ENCODE measurements at regions not wholly inside any gene's neighbourhood (a gene's known extent, or its start where the extent isn't known, plus 50 kb on each side); places are given as distances from the start of the nearest gene placed in this dataset.

DNA sequence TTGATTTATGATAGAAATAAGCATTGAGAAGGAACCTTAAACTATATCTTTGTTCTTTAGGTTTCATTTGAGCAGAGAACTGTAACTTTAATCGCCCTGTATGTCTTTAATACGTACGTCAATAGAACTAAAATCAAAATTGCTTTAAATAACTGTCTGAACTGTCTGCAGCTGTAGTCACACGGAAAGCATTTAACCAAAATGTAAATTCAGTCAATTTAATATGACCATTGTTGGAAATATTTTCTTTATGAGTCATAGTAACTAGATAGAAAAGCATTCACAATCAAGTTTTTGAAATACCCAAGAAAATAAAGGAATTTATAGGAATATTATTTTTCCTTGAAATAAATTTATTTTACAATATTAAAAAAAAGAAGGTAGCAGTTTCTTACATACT is 157.1 kb upstream of the CDH6 start:
- ATAC-seq: no peak
- no peak for TF ChIP-seq POLR2A (IDR thresholded peaks at IDR 0.05)
- TF ChIP-seq, protein P1, sequence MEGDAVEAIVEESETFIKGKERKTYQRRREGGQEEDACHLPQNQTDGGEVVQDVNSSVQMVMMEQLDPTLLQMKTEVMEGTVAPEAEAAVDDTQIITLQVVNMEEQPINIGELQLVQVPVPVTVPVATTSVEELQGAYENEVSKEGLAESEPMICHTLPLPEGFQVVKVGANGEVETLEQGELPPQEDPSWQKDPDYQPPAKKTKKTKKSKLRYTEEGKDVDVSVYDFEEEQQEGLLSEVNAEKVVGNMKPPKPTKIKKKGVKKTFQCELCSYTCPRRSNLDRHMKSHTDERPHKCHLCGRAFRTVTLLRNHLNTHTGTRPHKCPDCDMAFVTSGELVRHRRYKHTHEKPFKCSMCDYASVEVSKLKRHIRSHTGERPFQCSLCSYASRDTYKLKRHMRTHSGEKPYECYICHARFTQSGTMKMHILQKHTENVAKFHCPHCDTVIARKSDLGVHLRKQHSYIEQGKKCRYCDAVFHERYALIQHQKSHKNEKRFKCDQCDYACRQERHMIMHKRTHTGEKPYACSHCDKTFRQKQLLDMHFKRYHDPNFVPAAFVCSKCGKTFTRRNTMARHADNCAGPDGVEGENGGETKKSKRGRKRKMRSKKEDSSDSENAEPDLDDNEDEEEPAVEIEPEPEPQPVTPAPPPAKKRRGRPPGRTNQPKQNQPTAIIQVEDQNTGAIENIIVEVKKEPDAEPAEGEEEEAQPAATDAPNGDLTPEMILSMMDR (IDR thresholded peaks at IDR 0.05): no peak
- no peaks in the 10 kb centered on the region for H3K36me3 ChIP-seq (replicated peaks in 1 of 2; ENCODE audit: insufficient read depth in 1 of 2, low read depth in 2 of 2)
- intact Hi-C loops (cut with DNase I): no loop called here
- no peaks in the 10 kb centered on the region for H3K4me1 ChIP-seq
- 25 to 42% methylated on average over 4 of the region's 4 CpGs for whole genome bisulfite sequencing, 2 donors
- H3K4me3 ChIP-seq: no peak overlapping the region
- H3K9me3 ChIP-seq: peaks cover 0 to 4% (median 0%) of the 10 kb centered on the region in 3 donors
- H3K27ac ChIP-seq: no peak overlapping the region
- no peak for DNase-seq
- no peaks in the 10 kb centered on the region for H3K27me3 ChIP-seq

DNA sequence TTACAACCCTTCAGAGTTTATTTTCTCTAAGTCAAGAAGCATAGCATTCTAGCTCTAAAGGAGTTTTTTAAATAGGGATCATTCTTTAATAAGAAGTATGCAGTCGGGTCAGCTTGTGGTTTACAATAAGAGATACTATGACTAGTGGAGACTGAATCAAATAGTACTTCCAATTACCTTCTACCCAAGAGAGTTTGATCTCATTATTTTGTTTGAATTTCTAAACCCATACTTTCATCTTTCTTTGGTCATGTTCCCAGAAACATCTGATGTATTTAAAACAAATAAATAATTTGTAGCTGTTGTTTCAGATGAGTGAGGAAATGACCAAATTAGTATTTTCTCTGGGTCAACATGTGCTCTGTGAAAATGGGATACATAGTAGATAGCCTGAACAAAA is 160.2 kb upstream of the CDH6 start:
- no peaks in the 10 kb centered on the region for H3K9me3 ChIP-seq
- intact Hi-C loops (cut with DNase I): no loop called here
- no peaks in the 10 kb centered on the region for H3K4me1 ChIP-seq
- H3K27ac ChIP-seq: no peak overlapping the region
- H3K36me3 ChIP-seq (replicated peaks in 1 of 2; ENCODE audit: insufficient read depth in 1 of 2, low read depth in 2 of 2): no peaks in the 10 kb centered on the region
- H3K27me3 ChIP-seq: no peaks in the 10 kb centered on the region
- no peak for DNase-seq
- ATAC-seq: no peak
- no peak overlapping the region for H3K4me3 ChIP-seq
- TF ChIP-seq POLR2A (IDR thresholded peaks at IDR 0.05): no peak
- TF ChIP-seq, protein P1 (IDR thresholded peaks at IDR 0.05): no peak
- 36 to 50% methylated on average over 1 of the region's 1 CpG for WGBS, 2 donors

DNA sequence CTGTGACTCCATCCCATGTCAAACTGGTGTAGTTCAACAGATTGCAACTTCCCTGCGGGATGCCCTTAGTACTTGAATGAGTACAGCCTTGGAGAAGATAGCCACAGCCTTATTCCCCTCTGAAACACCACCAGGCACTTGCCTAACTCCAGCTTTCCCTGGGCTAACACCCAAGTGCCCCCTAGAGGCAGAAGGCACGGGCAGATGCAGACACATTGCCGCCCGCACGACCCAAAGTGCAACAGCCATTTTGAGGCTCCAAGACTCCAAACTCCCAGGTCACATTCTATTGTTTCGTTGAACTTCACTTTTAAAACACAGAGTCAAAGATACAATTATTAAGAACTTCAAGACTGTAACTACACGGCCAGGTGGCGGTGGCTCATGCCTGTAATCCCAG is 163.6 kb upstream of the CDH6 start:
- Histone ChIP-seq H3K27ac (no peak overlapping the region), H3K27me3 (no peaks in the 10 kb centered on the region), H3K4me3 (no peak overlapping the region), H3K9me3 (no peaks in the 10 kb centered on the region), H3K4me1 (no peaks in the 10 kb centered on the region), H3K36me3 (replicated peaks in 1 of 2; ENCODE audit: insufficient read depth in 1 of 2, low read depth in 2 of 2) (no peaks in the 10 kb centered on the region)
- intact Hi-C loops (cut with DNase I): no loop called here
- 75 to 77% methylated on average over 8 of the region's 8 CpGs for WGBS, 2 donors
- ATAC-seq: no peak
- TF ChIP-seq, protein P1 (IDR thresholded peaks at IDR 0.05): no peak
- no peak for TF ChIP-seq POLR2A (IDR thresholded peaks at IDR 0.05)
- no peak for DNase-seq

DNA sequence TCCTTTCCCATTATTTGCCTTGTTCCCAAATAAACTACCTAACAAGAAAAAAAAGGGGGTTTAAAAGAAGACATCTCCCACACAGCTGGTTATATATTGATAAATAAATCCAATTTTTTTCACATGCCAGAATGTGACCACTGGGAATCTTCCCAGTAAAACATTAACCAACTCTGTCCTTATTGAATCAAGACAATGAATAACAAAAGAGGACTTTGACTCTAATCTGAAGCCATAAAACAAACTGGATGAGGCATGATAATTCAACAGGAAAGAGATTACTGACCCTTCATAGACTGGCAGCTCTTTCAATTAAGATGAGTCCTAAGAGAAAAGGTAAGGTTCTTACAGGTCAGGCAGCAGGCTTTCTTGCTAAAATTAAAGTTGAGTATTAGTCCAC is 165.8 kb upstream of the CDH6 start:
- ATAC-seq (no peak), DNase-seq (no peak)
- H3K4me1 ChIP-seq: no peaks in the 10 kb centered on the region
- TF ChIP-seq, protein P1 (IDR thresholded peaks at IDR 0.05): no peak
- TF ChIP-seq POLR2A (IDR thresholded peaks at IDR 0.05): no peak
- no peak overlapping the region for H3K4me3 ChIP-seq
- no peak overlapping the region for H3K27ac ChIP-seq
- no peaks in the 10 kb centered on the region for H3K36me3 ChIP-seq (replicated peaks in 1 of 2; ENCODE audit: insufficient read depth in 1 of 2, low read depth in 2 of 2)
- intact Hi-C loops (cut with DNase I): no loop called here
- H3K9me3 ChIP-seq: no peaks in the 10 kb centered on the region
- no peaks in the 10 kb centered on the region for H3K27me3 ChIP-seq

DNA sequence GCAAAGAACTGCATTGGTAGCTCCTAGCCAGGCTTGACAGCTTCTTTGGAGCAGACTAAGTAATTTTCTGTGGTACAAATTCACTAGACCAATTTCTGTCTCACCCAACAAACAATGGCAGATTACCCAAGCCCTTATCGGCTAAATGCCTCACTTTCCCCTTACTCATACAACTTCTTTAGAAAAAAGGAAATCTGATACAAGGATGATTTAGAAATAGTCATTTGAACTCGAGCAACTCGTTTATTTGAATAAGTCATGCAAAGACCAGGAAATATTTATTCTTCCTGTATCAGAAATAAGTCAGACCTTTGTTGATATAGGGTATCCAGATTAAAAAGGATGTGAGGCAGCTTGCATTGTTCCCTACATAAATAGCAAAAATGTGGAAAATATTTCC is 170.4 kb upstream of the CDH6 start:
- no peaks in the 10 kb centered on the region for H3K4me1 ChIP-seq
- no peaks in the 10 kb centered on the region for H3K9me3 ChIP-seq
- H3K36me3 ChIP-seq (replicated peaks in 1 of 2; ENCODE audit: insufficient read depth in 1 of 2, low read depth in 2 of 2): no peaks in the 10 kb centered on the region
- ATAC-seq: no peak
- TF ChIP-seq POLR2A (IDR thresholded peaks at IDR 0.05): no peak
- TF ChIP-seq, protein P1 (IDR thresholded peaks at IDR 0.05): no peak
- no peaks in the 10 kb centered on the region for H3K27me3 ChIP-seq
- intact Hi-C loops (cut with DNase I): no loop called here
- WGBS, 2 donors: 17 to 28% methylated on average over 3 of the region's 3 CpGs
- H3K4me3 ChIP-seq: no peak overlapping the region
- peak overlapping the region in 1 of 4 donors; percentile 32 for H3K27ac ChIP-seq
- no peak for DNase-seq

Measured in body of pancreas (tissue), 4 donors.